ENCODE measurements at regions not wholly inside any gene's neighbourhood (a gene's known extent, or its start where the extent isn't known, plus 50 kb on each side); places are given as distances from the start of the nearest gene placed in this dataset.

DNA sequence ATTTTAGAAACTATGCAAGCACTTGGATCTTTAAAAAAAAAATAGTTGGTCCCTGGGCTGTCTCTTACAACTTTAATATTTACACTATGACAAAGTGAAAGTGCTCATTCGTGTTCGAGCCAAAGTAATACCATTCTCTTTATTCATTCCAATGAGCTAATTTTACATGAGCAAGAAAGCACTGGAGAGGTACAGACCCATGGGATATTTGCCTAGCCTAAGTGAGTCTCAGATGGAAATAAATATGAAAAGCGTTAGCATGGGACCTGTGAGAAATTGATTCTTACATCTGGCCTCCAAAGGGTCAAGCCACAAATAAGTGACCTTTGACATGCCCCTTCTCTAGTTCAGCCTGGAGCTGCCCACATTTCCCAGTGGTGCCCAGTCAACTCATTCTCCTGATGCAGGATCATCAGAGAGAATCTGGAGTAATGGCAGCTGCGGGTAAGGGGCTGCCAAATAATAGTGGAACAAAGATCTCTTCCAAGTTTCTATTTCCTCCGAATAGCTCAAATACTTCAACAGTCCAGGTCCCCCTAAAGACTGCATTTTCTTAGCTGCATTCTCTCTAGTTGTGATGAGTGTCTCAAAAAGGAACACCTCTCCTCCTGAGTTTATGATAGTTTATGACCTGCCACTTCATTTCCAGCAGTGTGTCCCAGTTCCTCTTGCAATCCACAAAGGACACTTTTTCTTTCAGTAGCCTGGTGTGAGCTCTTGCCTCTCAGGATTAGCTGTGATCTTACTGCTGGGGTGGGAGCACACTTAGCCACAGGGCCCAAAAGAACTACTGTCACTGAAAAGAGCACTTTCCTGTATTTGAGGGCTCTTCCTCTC lies 208.2 kb downstream of the DAD1 start:
- H3K4me2 ChIP-seq (ENCODE audit: low read length) = no peak overlapping the region

GRCh38 chr14:22379727-22380126 lies 209.3 kb downstream of the DAD1 start:
- Histone ChIP-seq H3K4me2 (ENCODE audit: low read length) (no peak overlapping the region), H4K20me1 (ENCODE audit: control insufficient read depth, insufficient read depth, low read depth, low read length) (no peaks in the 10 kb centered on the region), H3K36me3 (ENCODE audit: control insufficient read depth, low read length) (no peaks in the 10 kb centered on the region), H3K9me2 (replicated peaks; ENCODE audit: control insufficient read depth, low read length) (no peaks in the 10 kb centered on the region), H3K4me1 (ENCODE audit: control insufficient read depth, low read length) (peaks cover 21% of the 10 kb centered on the region), H3K27ac (ENCODE audit: low read depth, low read length) (no peak overlapping the region), H3K9me3 (ENCODE audit: control insufficient read depth, insufficient read depth, low read length) (no peaks in the 10 kb centered on the region), H3K4me3 (ENCODE audit: low read length) (no peak overlapping the region), H3K27me3 (ENCODE audit: control insufficient read depth, low read length) (peaks cover 16% of the 10 kb centered on the region), H3K79me2 (ENCODE audit: control insufficient read depth, low read length) (no peaks in the 10 kb centered on the region), H3F3A (ENCODE audit: control insufficient read depth, insufficient read depth) (no peaks in the 10 kb centered on the region)
- TF ChIP-seq EZH2phosphoT487 (IDR thresholded peaks at IDR 0.05; ENCODE audit: borderline replicate concordance, low read length) = no peak

More for the DNA sequence above, 208.2 kb downstream of the DAD1 start:
- Histone ChIP-seq H3K79me2 (ENCODE audit: control insufficient read depth, low read length) (no peaks in the 10 kb centered on the region), H3K9me3 (ENCODE audit: control insufficient read depth, insufficient read depth, low read length) (no peaks in the 10 kb centered on the region), H3K27me3 (ENCODE audit: control insufficient read depth, low read length) (peaks cover 16% of the 10 kb centered on the region), H3K9me2 (replicated peaks; ENCODE audit: control insufficient read depth, low read length) (no peaks in the 10 kb centered on the region), H3K36me3 (ENCODE audit: control insufficient read depth, low read length) (no peaks in the 10 kb centered on the region), H3K4me3 (ENCODE audit: low read length) (no peak overlapping the region), H4K20me1 (ENCODE audit: control insufficient read depth, insufficient read depth, low read depth, low read length) (no peaks in the 10 kb centered on the region), H3K27ac (ENCODE audit: low read depth, low read length) (no peak overlapping the region), H3K4me1 (ENCODE audit: control insufficient read depth, low read length) (peaks cover 30% of the 10 kb centered on the region), H3F3A (ENCODE audit: control insufficient read depth, insufficient read depth) (peaks cover 4% of the 10 kb centered on the region; the same call in 1 of the 2 replicates)
- TF ChIP-seq EZH2phosphoT487 (IDR thresholded peaks at IDR 0.05; ENCODE audit: borderline replicate concordance, low read length) = no peak
- TF ChIP-seq, protein P1, sequence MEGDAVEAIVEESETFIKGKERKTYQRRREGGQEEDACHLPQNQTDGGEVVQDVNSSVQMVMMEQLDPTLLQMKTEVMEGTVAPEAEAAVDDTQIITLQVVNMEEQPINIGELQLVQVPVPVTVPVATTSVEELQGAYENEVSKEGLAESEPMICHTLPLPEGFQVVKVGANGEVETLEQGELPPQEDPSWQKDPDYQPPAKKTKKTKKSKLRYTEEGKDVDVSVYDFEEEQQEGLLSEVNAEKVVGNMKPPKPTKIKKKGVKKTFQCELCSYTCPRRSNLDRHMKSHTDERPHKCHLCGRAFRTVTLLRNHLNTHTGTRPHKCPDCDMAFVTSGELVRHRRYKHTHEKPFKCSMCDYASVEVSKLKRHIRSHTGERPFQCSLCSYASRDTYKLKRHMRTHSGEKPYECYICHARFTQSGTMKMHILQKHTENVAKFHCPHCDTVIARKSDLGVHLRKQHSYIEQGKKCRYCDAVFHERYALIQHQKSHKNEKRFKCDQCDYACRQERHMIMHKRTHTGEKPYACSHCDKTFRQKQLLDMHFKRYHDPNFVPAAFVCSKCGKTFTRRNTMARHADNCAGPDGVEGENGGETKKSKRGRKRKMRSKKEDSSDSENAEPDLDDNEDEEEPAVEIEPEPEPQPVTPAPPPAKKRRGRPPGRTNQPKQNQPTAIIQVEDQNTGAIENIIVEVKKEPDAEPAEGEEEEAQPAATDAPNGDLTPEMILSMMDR (IDR thresholded peaks at IDR 0.05; ENCODE audit: low read depth, low read length, poor library complexity, severe bottlenecking) = no peak

GRCh38 chr14:22378181-22378580 lies 210.8 kb downstream of the DAD1 start:
- Histone ChIP-seq H4K20me1 (ENCODE audit: control insufficient read depth, insufficient read depth, low read depth, low read length) (no peaks in the 10 kb centered on the region), H3K4me2 (ENCODE audit: low read length) (no peak overlapping the region), H3K27me3 (ENCODE audit: control insufficient read depth, low read length) (peaks cover 16% of the 10 kb centered on the region), H3K27ac (ENCODE audit: low read depth, low read length) (no peak overlapping the region), H3K79me2 (ENCODE audit: control insufficient read depth, low read length) (no peaks in the 10 kb centered on the region), H3F3A (ENCODE audit: control insufficient read depth, insufficient read depth) (no peaks in the 10 kb centered on the region), H3K9me2 (replicated peaks; ENCODE audit: control insufficient read depth, low read length) (no peaks in the 10 kb centered on the region), H3K4me3 (ENCODE audit: low read length) (no peak overlapping the region), H3K36me3 (ENCODE audit: control insufficient read depth, low read length) (no peaks in the 10 kb centered on the region), H3K9me3 (ENCODE audit: control insufficient read depth, insufficient read depth, low read length) (no peaks in the 10 kb centered on the region), H3K4me1 (ENCODE audit: control insufficient read depth, low read length) (peaks cover 10% of the 10 kb centered on the region)
- no peak for TF ChIP-seq EZH2phosphoT487 (IDR thresholded peaks at IDR 0.05; ENCODE audit: borderline replicate concordance, low read length)
- TF ChIP-seq, protein P1 (IDR thresholded peaks at IDR 0.05; ENCODE audit: low read depth, low read length, poor library complexity, severe bottlenecking) = no peak

- Histone ChIP-seq H3K4me2 (ENCODE audit: low read length) (no peak overlapping the region), H3F3A (ENCODE audit: control insufficient read depth, insufficient read depth) (no peaks in the 10 kb centered on the region), H3K4me3 (ENCODE audit: low read length) (no peak overlapping the region), H3K9me2 (replicated peaks; ENCODE audit: control insufficient read depth, low read length) (no peaks in the 10 kb centered on the region), H3K4me1 (ENCODE audit: control insufficient read depth, low read length) (no peaks in the 10 kb centered on the region), H3K27ac (ENCODE audit: low read depth, low read length) (no peak overlapping the region), H3K9me3 (ENCODE audit: control insufficient read depth, insufficient read depth, low read length) (no peaks in the 10 kb centered on the region), H3K27me3 (ENCODE audit: control insufficient read depth, low read length) (peaks cover 33% of the 10 kb centered on the region), H3K36me3 (ENCODE audit: control insufficient read depth, low read length) (no peaks in the 10 kb centered on the region), H3K79me2 (ENCODE audit: control insufficient read depth, low read length) (no peaks in the 10 kb centered on the region), H4K20me1 (ENCODE audit: control insufficient read depth, insufficient read depth, low read depth, low read length) (no peaks in the 10 kb centered on the region)
- TF ChIP-seq EZH2phosphoT487 (IDR thresholded peaks at IDR 0.05; ENCODE audit: borderline replicate concordance, low read length) = no peak
- TF ChIP-seq, protein P1 (IDR thresholded peaks at IDR 0.05; ENCODE audit: low read depth, low read length, poor library complexity, severe bottlenecking) = peak; percentile 65
Observed at GRCh38 chr14:22375321-22375930, 213.6 kb downstream of the DAD1 start.

Measured in DOHH2 (cell line).